Smooth muscle cell (in vitro differentiated cells): ENCODE measurements at regions not wholly inside any gene's neighbourhood (a gene's known extent, or its start where the extent isn't known, plus 50 kb on each side); places are given as distances from the start of the nearest gene placed in this dataset.

Experiments
- DNase-seq: peaks from one replicate; lab custom pipeline; 2025; ENCODE audit not compliant: unreplicated experiment; lab: John Stamatoyannopoulos, UW
- H2AFZ ChIP-seq: fragments of 200-600 bp; sonication (generic); 2 replicates; pipeline ENCODE4 v1.6.0; 2016; ENCODE audit warnings: antibody characterized with exemption, low read depth, mild to moderate bottlenecking
- H3F3A ChIP-seq: fragments of 200-600 bp; sonication (generic); 2 replicates; pipeline ENCODE4 v1.6.0; 2017; ENCODE audit warnings: antibody characterized with exemption, low read depth
- H3K27ac ChIP-seq: fragments of 200-600 bp; sonication (generic); 2 replicates; pipeline ENCODE4 v1.5.1; 2016; ENCODE audit warnings: low read depth, mild to moderate bottlenecking
- H3K27me3 ChIP-seq: fragments of 200-600 bp; sonication (generic); 2 replicates; pipeline ENCODE4 v1.6.1; 2016; ENCODE audit warnings: low read depth, mild to moderate bottlenecking
- H3K36me3 ChIP-seq: fragments of 200-600 bp; sonication (generic); 2 replicates; pipeline ENCODE4 v1.5.1; 2016; ENCODE audit warnings: low read depth
- H3K4me1 ChIP-seq: fragments of 200-600 bp; sonication (generic); 2 replicates; pipeline ENCODE4 v1.5.1; 2016; ENCODE audit warnings: low read depth
- H3K4me2 ChIP-seq: fragments of 200-600 bp; sonication (generic); 2 replicates; pipeline ENCODE4 v1.6.0; 2016; ENCODE audit warnings: mild to moderate bottlenecking
- H3K4me3 ChIP-seq: fragments of 200-600 bp; sonication (generic); 2 replicates; pipeline ENCODE4 v1.5.1; 2016; ENCODE audit warnings: mild to moderate bottlenecking
- H3K79me2 ChIP-seq: fragments of 200-600 bp; sonication (generic); 2 replicates; pipeline ENCODE4 v1.6.0; 2016; ENCODE audit warnings: low read depth, mild to moderate bottlenecking
- H3K9ac ChIP-seq: fragments of 200-600 bp; sonication (generic); 2 replicates; pipeline ENCODE4 v1.6.0; 2016; ENCODE audit warnings: low read depth
- H3K9me3 ChIP-seq: fragments of 200-600 bp; sonication (generic); replicated peaks from 2 replicates; pipeline ENCODE4 v1.5.1; 2016; ENCODE audit warnings: low read depth
- H4K20me1 ChIP-seq: fragments of 200-600 bp; sonication (generic); 2 replicates; pipeline ENCODE4 v1.6.0; 2016; ENCODE audit warnings: low read depth
- CTCF ChIP-seq: fragments of 200-600 bp; sonication (generic); IDR thresholded peaks from 2 replicates; pipeline ENCODE4 v1.5.1; 2017; ENCODE audit warnings: borderline replicate concordance, mild to moderate bottlenecking, antibody characterized with exemption; ENCODE audit not compliant: insufficient read depth, poor library complexity, severe bottlenecking
- WGBS: methylation state at CpG from one replicate; pipeline ENCODE4 v1.1.7; 2016; ENCODE audit warnings: low lambda C conversion rate; 5-methylcytosine and 5-hydroxymethylcytosine counted together

GRCh38 chr5:109529520-109529919, 119.7 kb upstream of the PJA2 start:
- WGBS: 90% methylated on average over 2 of the region's 2 CpGs
- Histone ChIP-seq H3K9me3 (no peaks in the 10 kb centered on the region), H3K9ac (no peak overlapping the region), H3K79me2 (no peaks in the 10 kb centered on the region), H2AFZ (no peak overlapping the region), H3K4me3 (no peak overlapping the region), H3F3A (no peaks in the 10 kb centered on the region), H3K27ac (no peak overlapping the region), H3K36me3 (no peaks in the 10 kb centered on the region), H3K27me3 (no peaks in the 10 kb centered on the region), H3K4me1 (no peaks in the 10 kb centered on the region), H3K4me2 (no peak overlapping the region), H4K20me1 (no peaks in the 10 kb centered on the region)
- no peak for DNase-seq
- TF ChIP-seq CTCF: no peak

GRCh38 chr5:109524555-109524954, 114.8 kb upstream of the PJA2 start:
- Histone ChIP-seq H3K27ac (no peak overlapping the region), H3K9ac (no peak overlapping the region), H2AFZ (no peak overlapping the region), H3K4me3 (no peak overlapping the region), H3K27me3 (no peaks in the 10 kb centered on the region), H3K36me3 (no peaks in the 10 kb centered on the region), H3K4me2 (no peak overlapping the region), H4K20me1 (no peaks in the 10 kb centered on the region), H3K9me3 (no peaks in the 10 kb centered on the region), H3K4me1 (no peaks in the 10 kb centered on the region), H3K79me2 (no peaks in the 10 kb centered on the region), H3F3A (no peaks in the 10 kb centered on the region)
- 71% methylated on average over 2 of the region's 2 CpGs for WGBS
- TF ChIP-seq CTCF: no peak
- DNase-seq: no peak

- no peaks in the 10 kb centered on the region for H3K79me2 ChIP-seq
- H3K9ac ChIP-seq: no peak overlapping the region
- no peaks in the 10 kb centered on the region for H3K9me3 ChIP-seq
- no peak for TF ChIP-seq CTCF
- 88% methylated on average over 5 of the region's 5 CpGs for WGBS
- DNase-seq: no peak
- no peak overlapping the region for H2AFZ ChIP-seq
- H3K27ac ChIP-seq: no peak overlapping the region
- no peaks in the 10 kb centered on the region for H4K20me1 ChIP-seq
- H3K36me3 ChIP-seq: no peaks in the 10 kb centered on the region
- H3K4me3 ChIP-seq: no peak overlapping the region
- no peak overlapping the region for H3K4me2 ChIP-seq
- H3F3A ChIP-seq: no peaks in the 10 kb centered on the region
- no peaks in the 10 kb centered on the region for H3K27me3 ChIP-seq
- no peaks in the 10 kb centered on the region for H3K4me1 ChIP-seq
Observed at GRCh38 chr5:109524026-109524425, 114.3 kb upstream of the PJA2 start.

GRCh38 chr5:109522404-109522803, 112.6 kb upstream of the PJA2 start:
- no peak overlapping the region for H2AFZ ChIP-seq
- H4K20me1 ChIP-seq: no peaks in the 10 kb centered on the region
- no peaks in the 10 kb centered on the region for H3F3A ChIP-seq
- H3K9me3 ChIP-seq: no peaks in the 10 kb centered on the region
- H3K9ac ChIP-seq: no peak overlapping the region
- H3K4me1 ChIP-seq: no peaks in the 10 kb centered on the region
- DNase-seq: no peak
- no peak for TF ChIP-seq CTCF
- whole genome bisulfite sequencing: 100% methylated on average over 1 of the region's 1 CpG
- no peak overlapping the region for H3K27ac ChIP-seq
- no peak overlapping the region for H3K4me2 ChIP-seq
- no peaks in the 10 kb centered on the region for H3K27me3 ChIP-seq
- H3K4me3 ChIP-seq: no peak overlapping the region
- H3K36me3 ChIP-seq: no peaks in the 10 kb centered on the region
- H3K79me2 ChIP-seq: no peaks in the 10 kb centered on the region
